Skeletal muscle tissue (tissue), 3 donors: ENCODE measurements at regions not wholly inside any gene's neighbourhood (a gene's known extent, or its start where the extent isn't known, plus 50 kb on each side); places are given as distances from the start of the nearest gene placed in this dataset.

ENCODE experiments used
- H3K27ac ChIP-seq: one replicate; pipeline ENCODE4 v1.7.0; 2013; ENCODE audit warnings: mild to moderate bottlenecking, low read depth, low read length, inconsistent platforms
- H3K27me3 ChIP-seq, 3 donors: one replicate each; pipeline ENCODE4 v1.7.0; 2013; ENCODE audit warnings: low read length in 3 of 3; ENCODE audit not compliant: control insufficient read depth in 3 of 3, insufficient read depth in 3 of 3
- H3K36me3 ChIP-seq, 3 donors: one replicate each; pipeline ENCODE4 v1.7.0; 2013; ENCODE audit warnings: low read length in 3 of 3; ENCODE audit not compliant: control insufficient read depth in 3 of 3, insufficient read depth in 3 of 3
- H3K4me1 ChIP-seq, 3 donors: one replicate each; pipeline ENCODE4 v1.7.0; 2013; ENCODE audit warnings: low read length in 3 of 3, mild to moderate bottlenecking in 3 of 3; ENCODE audit not compliant: control insufficient read depth in 3 of 3, insufficient read depth in 3 of 3
- H3K4me3 ChIP-seq, 3 donors: one replicate each; pipeline ENCODE4 v1.7.0; 2013; ENCODE audit warnings: low read length in 3 of 3
- H3K9ac ChIP-seq, 3 donors: one replicate each; pipeline ENCODE4 v1.7.0; 2013; ENCODE audit warnings: low read length in 3 of 3, mild to moderate bottlenecking in 3 of 3, moderate library complexity in 2 of 3, low read depth in 1 of 3
- H3K9me3 ChIP-seq, 3 donors: one replicate each; pipeline ENCODE4 v1.7.0; 2013; ENCODE audit warnings: low read length in 3 of 3; ENCODE audit not compliant: control insufficient read depth in 3 of 3
- donor health status: Osteomylitis.

- H3K4me1 ChIP-seq: no peaks in the 10 kb centered on the region
- no peaks in the 10 kb centered on the region for H3K27me3 ChIP-seq
- no peak overlapping the region for H3K27ac ChIP-seq
- H3K9me3 ChIP-seq: no peaks in the 10 kb centered on the region
- H3K9ac ChIP-seq: no peak overlapping the region
- no peaks in the 10 kb centered on the region for H3K36me3 ChIP-seq
- H3K4me3 ChIP-seq: no peak overlapping the region
Measured at GRCh38 chr4:19930742-19931141, 321.0 kb upstream of the SLIT2 start.

- no peak overlapping the region for H3K4me3 ChIP-seq
- H3K27me3 ChIP-seq: no peaks in the 10 kb centered on the region
- no peaks in the 10 kb centered on the region for H3K4me1 ChIP-seq
- no peak overlapping the region for H3K27ac ChIP-seq
- no peaks in the 10 kb centered on the region for H3K9me3 ChIP-seq
- no peaks in the 10 kb centered on the region for H3K36me3 ChIP-seq
- H3K9ac ChIP-seq: no peak overlapping the region
Measured at GRCh38 chr4:19927381-19927780, 324.3 kb upstream of the SLIT2 start.

- Histone ChIP-seq H3K4me3 (no peak overlapping the region), H3K36me3 (no peaks in the 10 kb centered on the region), H3K27ac (no peak overlapping the region), H3K9ac (no peak overlapping the region), H3K27me3 (no peaks in the 10 kb centered on the region), H3K9me3 (no peaks in the 10 kb centered on the region), H3K4me1 (no peaks in the 10 kb centered on the region)
Measured at GRCh38 chr4:19925516-19925915, 326.2 kb upstream of the SLIT2 start.

GRCh38 chr4:19924761-19925160 is 326.9 kb upstream of the SLIT2 start:
- no peak overlapping the region for H3K4me3 ChIP-seq
- H3K4me1 ChIP-seq: no peaks in the 10 kb centered on the region
- H3K27ac ChIP-seq: no peak overlapping the region
- H3K9ac ChIP-seq: no peak overlapping the region
- H3K27me3 ChIP-seq: no peaks in the 10 kb centered on the region
- H3K36me3 ChIP-seq: no peaks in the 10 kb centered on the region
- no peaks in the 10 kb centered on the region for H3K9me3 ChIP-seq

- Histone ChIP-seq H3K27ac (no peak overlapping the region), H3K4me1 (no peaks in the 10 kb centered on the region), H3K27me3 (no peaks in the 10 kb centered on the region), H3K9me3 (no peaks in the 10 kb centered on the region), H3K4me3 (no peak overlapping the region), H3K9ac (no peak overlapping the region), H3K36me3 (no peaks in the 10 kb centered on the region)
Measured at GRCh38 chr4:19915276-19915675, 336.4 kb upstream of the SLIT2 start.

- Histone ChIP-seq H3K9ac (no peak overlapping the region), H3K9me3 (no peaks in the 10 kb centered on the region), H3K36me3 (no peaks in the 10 kb centered on the region), H3K27ac (no peak overlapping the region), H3K4me1 (no peaks in the 10 kb centered on the region), H3K27me3 (no peaks in the 10 kb centered on the region), H3K4me3 (no peak overlapping the region)
Measured at GRCh38 chr4:19913650-19914049, 338.1 kb upstream of the SLIT2 start.

GRCh38 chr4:19910861-19911525 is 340.7 kb upstream of the SLIT2 start:
- no peaks in the 10 kb centered on the region for H3K9me3 ChIP-seq
- no peaks in the 10 kb centered on the region for H3K36me3 ChIP-seq
- no peaks in the 10 kb centered on the region for H3K27me3 ChIP-seq
- H3K4me1 ChIP-seq: no peaks in the 10 kb centered on the region
- H3K4me3 ChIP-seq: no peak overlapping the region
- H3K27ac ChIP-seq: no peak overlapping the region
- H3K9ac ChIP-seq: no peak overlapping the region

GRCh38 chr4:19905024-19905423 is 346.7 kb upstream of the SLIT2 start:
- no peaks in the 10 kb centered on the region for H3K27me3 ChIP-seq

GRCh38 chr4:19888587-19888986 is 363.1 kb upstream of the SLIT2 start:
- H3K4me3 ChIP-seq: no peak overlapping the region
- no peak overlapping the region for H3K9ac ChIP-seq
- H3K36me3 ChIP-seq: no peaks in the 10 kb centered on the region
- H3K27ac ChIP-seq: no peak overlapping the region
- H3K27me3 ChIP-seq: no peaks in the 10 kb centered on the region
- H3K9me3 ChIP-seq: no peaks in the 10 kb centered on the region
- no peaks in the 10 kb centered on the region for H3K4me1 ChIP-seq

More at GRCh38 chr4:19905024-19905423, 346.7 kb upstream of the SLIT2 start:
- H3K27ac ChIP-seq: no peak overlapping the region
- H3K4me3 ChIP-seq: no peak overlapping the region
- H3K9me3 ChIP-seq: no peaks in the 10 kb centered on the region
- H3K4me1 ChIP-seq: no peaks in the 10 kb centered on the region
- no peaks in the 10 kb centered on the region for H3K36me3 ChIP-seq
- no peak overlapping the region for H3K9ac ChIP-seq

GRCh38 chr4:19883841-19884240 is 367.9 kb upstream of the SLIT2 start:
- H3K36me3 ChIP-seq: no peaks in the 10 kb centered on the region
- no peaks in the 10 kb centered on the region for H3K9me3 ChIP-seq
- H3K9ac ChIP-seq: no peak overlapping the region
- H3K4me1 ChIP-seq: no peaks in the 10 kb centered on the region
- H3K27me3 ChIP-seq: no peaks in the 10 kb centered on the region
- no peak overlapping the region for H3K4me3 ChIP-seq
- H3K27ac ChIP-seq: no peak overlapping the region
